Left lung (tissue), 4 donors: ENCODE measurements at regions not wholly inside any gene's neighbourhood (a gene's known extent, or its start where the extent isn't known, plus 50 kb on each side); places are given as distances from the start of the nearest gene placed in this dataset.

Experiments used
- ATAC-seq: fragments of 200-7000 bp; cut with Tn5 transposase; one replicate; pipeline ENCODE4 v1.9.1; 2020; ENCODE audit warnings: moderate library complexity
- DNase-seq, 4 donors: peaks; one replicate each; pipeline ENCODE4 v3.0.0-alpha.2; 2013 to 2020
- H3K27ac ChIP-seq, 2 donors: fragments of 200-600 bp; sonication (generic) in 1 of 2; one replicate each; pipeline versions ENCODE4 v1.5.0 to v1.8.0; 2020 to 2021
- H3K27me3 ChIP-seq, 2 donors: fragments of 200-600 bp; sonication (generic) in 1 of 2; one replicate each; pipeline versions ENCODE4 v1.5.0 to v1.8.0; 2020 to 2021
- H3K36me3 ChIP-seq, 2 donors: fragments of 200-600 bp; sonication (generic) in 1 of 2; one replicate each; pipeline versions ENCODE4 v1.5.0 to v1.8.0; 2020 to 2021
- H3K4me1 ChIP-seq, 2 donors: fragments of 200-600 bp; one replicate each; pipeline ENCODE4 v1.8.0; 2021
- H3K4me3 ChIP-seq, 2 donors: fragments of 200-600 bp; sonication (generic) in 1 of 2; one replicate each; pipeline versions ENCODE4 v1.5.0 to v1.8.0; 2020 to 2021; ENCODE audit warnings: mild to moderate bottlenecking in 1 of 2
- H3K9me3 ChIP-seq, 2 donors: fragments of 200-600 bp; sonication (generic) in 1 of 2; one replicate each; pipeline versions ENCODE4 v1.5.0 to v1.8.0; 2020 to 2021
- CTCF ChIP-seq, 2 donors: fragments of 200-600 bp; sonication (generic) in 1 of 2; IDR thresholded peaks; one replicate each; pipeline versions ENCODE4 v1.5.0 to v1.8.0; 2021; ENCODE audit warnings: antibody characterized with exemption in 2 of 2
- intact Hi-C, 2 donors: fragments of 100-400 bp; cut with DNase I; formaldehyde crosslinking; loops; one replicate each; pipeline versions ENCODE4 v1.11.2 to v1.14.2; 2022
- donor health status: DM: no; HTN: yes; CAD: no.
- donor health status: DM: no; HTN: no; CAD: no.

- intact Hi-C loops, result no loop called here
- Histone ChIP-seq H3K27me3 (no peaks in the 10 kb centered on the region), H3K36me3 (no peaks in the 10 kb centered on the region), H3K9me3 (no peaks in the 10 kb centered on the region), H3K27ac (no peak overlapping the region), H3K4me1 (no peaks in the 10 kb centered on the region), H3K4me3 (no peak overlapping the region)
- DNase-seq, result peak in 1 of 4 donors; percentile 21
- ATAC-seq, result no peak
- no peak for TF ChIP-seq CTCF (IDR thresholded peaks at IDR 0.05)
Observed at GRCh38 chrY:12479382-12479781, 221.6 kb upstream of the USP9Y start.

- Histone ChIP-seq H3K4me1 (no peaks in the 10 kb centered on the region), H3K36me3 (no peaks in the 10 kb centered on the region), H3K27me3 (no peaks in the 10 kb centered on the region), H3K4me3 (no peak overlapping the region), H3K27ac (no peak overlapping the region), H3K9me3 (no peaks in the 10 kb centered on the region)
- DNase-seq, result no peak
- ATAC-seq, result no peak
- intact Hi-C loops, result no loop called here
- TF ChIP-seq CTCF (IDR thresholded peaks at IDR 0.05), result no peak
Observed at GRCh38 chrY:12483394-12483793, 217.6 kb upstream of the USP9Y start.

- DNase-seq (no peak), ATAC-seq (no peak)
- Histone ChIP-seq H3K36me3 (no peaks in the 10 kb centered on the region), H3K4me3 (no peak overlapping the region), H3K27ac (no peak overlapping the region), H3K27me3 (no peaks in the 10 kb centered on the region), H3K4me1 (no peaks in the 10 kb centered on the region), H3K9me3 (no peaks in the 10 kb centered on the region)
- intact Hi-C loops, result no loop called here
- TF ChIP-seq CTCF (IDR thresholded peaks at IDR 0.05), result no peak
Observed at GRCh38 chrY:12490558-12491209, 210.3 kb upstream of the USP9Y start.

- no peak overlapping the region for H3K27ac ChIP-seq
- H3K4me1 ChIP-seq, result no peaks in the 10 kb centered on the region
- H3K36me3 ChIP-seq, result no peaks in the 10 kb centered on the region
- H3K9me3 ChIP-seq, result no peaks in the 10 kb centered on the region
- TF ChIP-seq CTCF (IDR thresholded peaks at IDR 0.05), result no peak
- H3K27me3 ChIP-seq, result no peaks in the 10 kb centered on the region
- H3K4me3 ChIP-seq, result no peak overlapping the region
- intact Hi-C loops, result no loop called here
- no peak for DNase-seq
- ATAC-seq, result no peak
Observed at GRCh38 chrY:12492218-12492617, 208.8 kb upstream of the USP9Y start.

GRCh38 chrY:12496007-12496406 is 205.0 kb upstream of the USP9Y start:
- H3K27me3 ChIP-seq, result no peaks in the 10 kb centered on the region
- H3K4me3 ChIP-seq, result no peak overlapping the region
- no peaks in the 10 kb centered on the region for H3K9me3 ChIP-seq
- intact Hi-C loops, result no loop called here
- no peaks in the 10 kb centered on the region for H3K36me3 ChIP-seq
- DNase-seq (no peak), ATAC-seq (no peak)
- no peak overlapping the region for H3K27ac ChIP-seq
- no peak for TF ChIP-seq CTCF (IDR thresholded peaks at IDR 0.05)
- H3K4me1 ChIP-seq, result no peaks in the 10 kb centered on the region
